ENCODE measurements at regions not wholly inside any gene's neighbourhood (a gene's known extent, or its start where the extent isn't known, plus 50 kb on each side); places are given as distances from the start of the nearest gene placed in this dataset.

DNA sequence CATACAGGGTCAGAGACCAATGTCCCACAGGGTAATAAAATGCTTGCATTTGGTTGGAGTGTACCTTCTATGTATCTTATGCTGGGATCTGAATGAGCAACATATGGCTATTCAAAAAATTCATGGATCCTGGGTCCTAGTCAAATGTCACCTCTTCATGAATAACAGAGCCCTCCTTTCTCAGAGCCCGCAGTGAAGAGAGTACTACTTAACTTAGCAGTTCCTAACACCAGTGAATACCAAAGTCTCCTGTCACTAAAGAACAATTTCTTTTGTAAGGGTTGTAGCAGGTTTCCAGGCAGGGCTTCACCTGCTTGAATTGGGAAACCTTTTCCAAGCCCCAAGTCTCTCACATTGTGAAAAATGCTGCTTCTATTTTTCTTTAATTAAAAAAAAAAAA lies 483.0 kb upstream of the DEPDC1 start:
- POLR2A ChIA-PET: no interaction called here
- DNase-seq: no peak
- Histone ChIP-seq H3K36me3 (ENCODE audit: control insufficient read depth, insufficient read depth, low read length) (no peaks in the 10 kb centered on the region), H3K4me1 (no peaks in the 10 kb centered on the region), H3K27me3 (replicated peaks; ENCODE audit: control insufficient read depth, insufficient read depth, low read length) (no peaks in the 10 kb centered on the region), H3K4me3 (ENCODE audit: low read depth, low read length) (no peak overlapping the region), H3K9me3 (no peaks in the 10 kb centered on the region)
- CTCF ChIA-PET: no interaction called here
- no peaks in the 10 kb centered on the region for H3K27me3 Mint-ChIP-seq (ENCODE audit: insufficient read depth, unreplicated experiment)
- intact Hi-C loops (cut with micrococcal nuclease; ENCODE audit: unreplicated experiment): loop anchor here (10.0 kb wide), 1 partner anchor 165 kb away; no protein-coding TSS in a partner anchor
- no peak overlapping the region for H3K27ac Mint-ChIP-seq (ENCODE audit: unreplicated experiment)
- no peaks in the 10 kb centered on the region for H3K9me3 Mint-ChIP-seq (ENCODE audit: unreplicated experiment)
- H3K4me3 Mint-ChIP-seq (ENCODE audit: unreplicated experiment): no peak overlapping the region
- no TSS peak for BruUV-seq (replicated peaks)
- no peaks in the 10 kb centered on the region for H3K36me3 Mint-ChIP-seq (ENCODE audit: insufficient read depth, unreplicated experiment)
- TF ChIP-seq, protein P1, sequence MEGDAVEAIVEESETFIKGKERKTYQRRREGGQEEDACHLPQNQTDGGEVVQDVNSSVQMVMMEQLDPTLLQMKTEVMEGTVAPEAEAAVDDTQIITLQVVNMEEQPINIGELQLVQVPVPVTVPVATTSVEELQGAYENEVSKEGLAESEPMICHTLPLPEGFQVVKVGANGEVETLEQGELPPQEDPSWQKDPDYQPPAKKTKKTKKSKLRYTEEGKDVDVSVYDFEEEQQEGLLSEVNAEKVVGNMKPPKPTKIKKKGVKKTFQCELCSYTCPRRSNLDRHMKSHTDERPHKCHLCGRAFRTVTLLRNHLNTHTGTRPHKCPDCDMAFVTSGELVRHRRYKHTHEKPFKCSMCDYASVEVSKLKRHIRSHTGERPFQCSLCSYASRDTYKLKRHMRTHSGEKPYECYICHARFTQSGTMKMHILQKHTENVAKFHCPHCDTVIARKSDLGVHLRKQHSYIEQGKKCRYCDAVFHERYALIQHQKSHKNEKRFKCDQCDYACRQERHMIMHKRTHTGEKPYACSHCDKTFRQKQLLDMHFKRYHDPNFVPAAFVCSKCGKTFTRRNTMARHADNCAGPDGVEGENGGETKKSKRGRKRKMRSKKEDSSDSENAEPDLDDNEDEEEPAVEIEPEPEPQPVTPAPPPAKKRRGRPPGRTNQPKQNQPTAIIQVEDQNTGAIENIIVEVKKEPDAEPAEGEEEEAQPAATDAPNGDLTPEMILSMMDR (IDR thresholded peaks at IDR 0.05; ENCODE audit: insufficient read depth in 1 of 2, low read depth in 1 of 2, low read length in 1 of 2, severe bottlenecking in 1 of 2, unreplicated experiment in 1 of 2): no peak
- H3K4me1 Mint-ChIP-seq (ENCODE audit: low read depth, unreplicated experiment): no peaks in the 10 kb centered on the region

DNA sequence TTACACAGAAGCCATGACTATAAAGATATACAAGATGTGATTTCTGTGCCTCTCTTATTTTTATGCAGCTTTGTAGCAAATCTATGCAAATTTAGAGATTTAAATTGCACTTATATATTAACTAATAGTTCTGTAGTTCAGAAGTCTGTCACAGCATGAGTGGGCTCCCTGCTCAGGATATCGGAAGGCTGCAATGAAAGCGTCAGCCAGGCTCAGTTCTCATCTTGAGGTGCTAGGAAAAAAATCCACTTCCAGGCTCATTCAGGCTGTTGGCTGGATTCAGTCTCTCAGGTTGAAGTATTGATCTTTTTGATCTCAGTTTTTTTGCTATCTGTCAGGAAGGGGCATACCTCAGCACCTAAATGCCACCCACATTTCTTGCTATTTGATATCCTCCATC lies 487.4 kb upstream of the DEPDC1 start:
- POLR2A ChIA-PET: no interaction called here
- Histone ChIP-seq H3K4me3 (ENCODE audit: low read depth, low read length) (no peak overlapping the region), H3K27me3 (replicated peaks; ENCODE audit: control insufficient read depth, insufficient read depth, low read length) (no peaks in the 10 kb centered on the region), H3K4me1 (no peaks in the 10 kb centered on the region), H3K9me3 (no peaks in the 10 kb centered on the region), H3K36me3 (ENCODE audit: control insufficient read depth, insufficient read depth, low read length) (no peaks in the 10 kb centered on the region)
- H3K27me3 Mint-ChIP-seq (ENCODE audit: insufficient read depth, unreplicated experiment): peaks cover 16% of the 10 kb centered on the region
- CTCF ChIA-PET: no interaction called here
- intact Hi-C loops (cut with micrococcal nuclease; ENCODE audit: unreplicated experiment): no loop called here
- TF ChIP-seq, protein P1 (IDR thresholded peaks at IDR 0.05; ENCODE audit: insufficient read depth in 1 of 2, low read depth in 1 of 2, low read length in 1 of 2, severe bottlenecking in 1 of 2, unreplicated experiment in 1 of 2): no peak
- H3K4me3 Mint-ChIP-seq (ENCODE audit: unreplicated experiment): no peak overlapping the region
- H3K4me1 Mint-ChIP-seq (ENCODE audit: low read depth, unreplicated experiment): no peaks in the 10 kb centered on the region
- H3K27ac Mint-ChIP-seq (ENCODE audit: unreplicated experiment): no peak overlapping the region
- no peak for DNase-seq
- H3K36me3 Mint-ChIP-seq (ENCODE audit: insufficient read depth, unreplicated experiment): no peaks in the 10 kb centered on the region
- H3K9me3 Mint-ChIP-seq (ENCODE audit: unreplicated experiment): peaks cover 13% of the 10 kb centered on the region
- no TSS peak for BruUV-seq (replicated peaks)

DNA sequence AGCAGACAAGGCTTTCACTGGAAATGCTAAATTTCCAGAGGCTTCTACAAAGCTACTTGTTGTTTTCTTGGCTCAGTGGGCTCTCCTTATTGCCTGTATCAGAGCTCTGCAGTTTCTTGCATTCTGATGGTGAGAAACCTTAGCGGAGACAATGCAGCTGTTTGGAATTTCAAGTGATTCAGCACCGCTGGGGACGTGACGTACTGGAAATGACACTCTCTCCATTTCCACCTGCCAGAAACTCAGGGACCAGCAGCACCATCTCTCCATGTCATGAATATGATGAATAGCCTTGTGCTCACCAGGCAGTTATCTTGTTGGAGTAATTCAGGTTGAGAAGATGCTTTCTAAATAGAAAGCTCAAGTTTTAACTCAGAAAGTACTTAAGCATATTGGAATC lies 497.2 kb upstream of the DEPDC1 start:
- no peaks in the 10 kb centered on the region for H3K36me3 ChIP-seq (ENCODE audit: control insufficient read depth, insufficient read depth, low read length)
- no peak overlapping the region for H3K4me3 ChIP-seq (ENCODE audit: low read depth, low read length)
- no peak overlapping the region for H3K27ac Mint-ChIP-seq (ENCODE audit: unreplicated experiment)
- intact Hi-C loops (cut with micrococcal nuclease; ENCODE audit: unreplicated experiment): no loop called here
- ChIA-PET POLR2A (no interaction called here), CTCF (no interaction called here)
- H3K9me3 ChIP-seq: no peaks in the 10 kb centered on the region
- no peaks in the 10 kb centered on the region for H3K36me3 Mint-ChIP-seq (ENCODE audit: insufficient read depth, unreplicated experiment)
- no peaks in the 10 kb centered on the region for H3K27me3 Mint-ChIP-seq (ENCODE audit: insufficient read depth, unreplicated experiment)
- H3K27me3 ChIP-seq (replicated peaks; ENCODE audit: control insufficient read depth, insufficient read depth, low read length): no peaks in the 10 kb centered on the region
- no peak overlapping the region for H3K4me3 Mint-ChIP-seq (ENCODE audit: unreplicated experiment)
- H3K4me1 ChIP-seq: no peaks in the 10 kb centered on the region
- no peak for DNase-seq
- TF ChIP-seq, protein P1 (IDR thresholded peaks at IDR 0.05; ENCODE audit: insufficient read depth in 1 of 2, low read depth in 1 of 2, low read length in 1 of 2, severe bottlenecking in 1 of 2, unreplicated experiment in 1 of 2): no peak
- no peaks in the 10 kb centered on the region for H3K4me1 Mint-ChIP-seq (ENCODE audit: low read depth, unreplicated experiment)
- no TSS peak for BruUV-seq (replicated peaks)
- peaks cover under 1% of the 10 kb centered on the region for H3K9me3 Mint-ChIP-seq (ENCODE audit: unreplicated experiment)
